OCI-LY7 (cell line): ENCODE measurements at regions not wholly inside any gene's neighbourhood (a gene's known extent, or its start where the extent isn't known, plus 50 kb on each side); places are given as distances from the start of the nearest gene placed in this dataset.

Experiments used
- EZH2phosphoT487 ChIP-seq: fragments of 200-600 bp; sonication (generic); IDR thresholded peaks from 2 replicates; pipeline ENCODE4 v1.6.1; 2018; ENCODE audit warnings: low read depth, borderline replicate concordance, mild to moderate bottlenecking, mixed run types, antibody characterized with exemption, low read length, moderate library complexity, mixed read lengths
- TF ChIP-seq, protein P1 (sequence below): fragments of 200-600 bp; sonication (generic); conservative IDR thresholded peaks from 2 replicates; pipeline ENCODE4 v1.5.1; 2014; ENCODE audit warnings: mild to moderate bottlenecking, antibody characterized with exemption, low read length, moderate library complexity, mixed read lengths

- TF ChIP-seq EZH2phosphoT487: no peak
- TF ChIP-seq, protein P1, sequence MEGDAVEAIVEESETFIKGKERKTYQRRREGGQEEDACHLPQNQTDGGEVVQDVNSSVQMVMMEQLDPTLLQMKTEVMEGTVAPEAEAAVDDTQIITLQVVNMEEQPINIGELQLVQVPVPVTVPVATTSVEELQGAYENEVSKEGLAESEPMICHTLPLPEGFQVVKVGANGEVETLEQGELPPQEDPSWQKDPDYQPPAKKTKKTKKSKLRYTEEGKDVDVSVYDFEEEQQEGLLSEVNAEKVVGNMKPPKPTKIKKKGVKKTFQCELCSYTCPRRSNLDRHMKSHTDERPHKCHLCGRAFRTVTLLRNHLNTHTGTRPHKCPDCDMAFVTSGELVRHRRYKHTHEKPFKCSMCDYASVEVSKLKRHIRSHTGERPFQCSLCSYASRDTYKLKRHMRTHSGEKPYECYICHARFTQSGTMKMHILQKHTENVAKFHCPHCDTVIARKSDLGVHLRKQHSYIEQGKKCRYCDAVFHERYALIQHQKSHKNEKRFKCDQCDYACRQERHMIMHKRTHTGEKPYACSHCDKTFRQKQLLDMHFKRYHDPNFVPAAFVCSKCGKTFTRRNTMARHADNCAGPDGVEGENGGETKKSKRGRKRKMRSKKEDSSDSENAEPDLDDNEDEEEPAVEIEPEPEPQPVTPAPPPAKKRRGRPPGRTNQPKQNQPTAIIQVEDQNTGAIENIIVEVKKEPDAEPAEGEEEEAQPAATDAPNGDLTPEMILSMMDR: no peak
Observed at GRCh38 chr2:191500566-191500883, 177.4 kb upstream of the NABP1 start.
